ENCODE measurements at regions not wholly inside any gene's neighbourhood (a gene's known extent, or its start where the extent isn't known, plus 50 kb on each side); places are given as distances from the start of the nearest gene placed in this dataset.
A peak's percentile ranks its signal among the peaks of the same experiment; 100 is the strongest.
"Not testable (repeated sequence)": the region's sequence is repeated elsewhere in the genome, so short reads cannot be mapped to it uniquely, and the experiment has no call there.

GRCh38 chr3:152589644-152590043 lies 245.3 kb upstream of the P2RY1 start:
- TF ChIP-seq CTCF (IDR thresholded peaks at IDR 0.05; ENCODE audit: insufficient read depth, low read depth, low read length) = no peak
- DNase-seq (ENCODE audit: low read depth) = no peak
- H3K4me3 ChIP-seq (ENCODE audit: low read depth, low read length) = no peak overlapping the region

DNA sequence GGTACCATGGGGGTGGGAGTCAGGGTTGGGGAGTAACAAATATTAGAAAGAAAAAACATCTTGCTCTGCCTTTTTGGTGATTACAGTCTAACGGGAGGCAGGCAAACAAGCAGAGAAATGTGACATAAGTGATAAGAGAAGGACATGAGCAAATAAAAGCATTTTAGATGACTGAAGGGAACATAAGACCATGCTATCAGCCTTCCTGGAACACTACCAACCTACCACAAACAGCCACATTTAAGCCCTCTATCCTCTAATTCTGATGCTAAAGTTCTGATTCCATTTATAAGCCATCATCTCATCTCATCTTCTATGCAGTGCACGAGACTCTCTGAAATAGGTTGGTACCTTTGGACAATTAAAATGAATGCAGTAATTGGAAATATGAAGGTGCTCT lies 243.4 kb upstream of the P2RY1 start:
- no peak for DNase-seq (ENCODE audit: low read depth)
- H3K4me3 ChIP-seq (ENCODE audit: low read depth, low read length) = no peak overlapping the region
- TF ChIP-seq CTCF (IDR thresholded peaks at IDR 0.05; ENCODE audit: insufficient read depth, low read depth, low read length) = no peak

- DNase-seq (ENCODE audit: low read depth) = no peak
- TF ChIP-seq CTCF (IDR thresholded peaks at IDR 0.05; ENCODE audit: insufficient read depth, low read depth, low read length) = no peak
- H3K4me3 ChIP-seq (ENCODE audit: low read depth, low read length) = no peak overlapping the region
Measured at GRCh38 chr3:152593242-152593641, 241.7 kb upstream of the P2RY1 start.

- TF ChIP-seq CTCF (IDR thresholded peaks at IDR 0.05; ENCODE audit: insufficient read depth, low read depth, low read length) = no peak
- DNase-seq (ENCODE audit: low read depth) = peak; percentile 82
- peak overlapping the region; percentile 30 for H3K4me3 ChIP-seq (ENCODE audit: low read depth, low read length)
Measured at GRCh38 chr3:152595975-152596821, 238.7 kb upstream of the P2RY1 start.

GRCh38 chr3:152596832-152597231 lies 238.1 kb upstream of the P2RY1 start:
- not testable (repeated sequence) for DNase-seq (ENCODE audit: low read depth); H3K4me3 ChIP-seq (ENCODE audit: low read depth, low read length)

GRCh38 chr3:152606146-152606545 lies 228.8 kb upstream of the P2RY1 start:
- no peak for DNase-seq (ENCODE audit: low read depth)
- TF ChIP-seq CTCF (IDR thresholded peaks at IDR 0.05; ENCODE audit: insufficient read depth, low read depth, low read length) = no peak
- H3K4me3 ChIP-seq (ENCODE audit: low read depth, low read length) = no peak overlapping the region

GRCh38 chr3:152607179-152607578 lies 227.8 kb upstream of the P2RY1 start:
- no peak for DNase-seq (ENCODE audit: low read depth)
- no peak overlapping the region for H3K4me3 ChIP-seq (ENCODE audit: low read depth, low read length)
- no peak for TF ChIP-seq CTCF (IDR thresholded peaks at IDR 0.05; ENCODE audit: insufficient read depth, low read depth, low read length)

Measured in fibroblast of villous mesenchyme (primary cell).